ENCODE measurements at regions not wholly inside any gene's neighbourhood (a gene's known extent, or its start where the extent isn't known, plus 50 kb on each side); places are given as distances from the start of the nearest gene placed in this dataset.

- TF ChIP-seq CTCF (IDR thresholded peaks at IDR 0.05; ENCODE audit: insufficient read depth, low read depth, low read length, missing control alignments): no peak
- peak; percentile 72 for DNase-seq (ENCODE audit: low read depth)
- no peak overlapping the region for H3K4me3 ChIP-seq (ENCODE audit: low read length)
Measured at GRCh38 chr5:89847743-89848142, 561.8 kb downstream of the CETN3 start.

GRCh38 chr5:89844548-89844947 is 565.0 kb downstream of the CETN3 start:
- peak; percentile 42 for DNase-seq (ENCODE audit: low read depth)
- peak; percentile 38 for TF ChIP-seq CTCF (IDR thresholded peaks at IDR 0.05; ENCODE audit: insufficient read depth, low read depth, low read length, missing control alignments)
- no peak overlapping the region for H3K4me3 ChIP-seq (ENCODE audit: low read length)

- TF ChIP-seq CTCF (IDR thresholded peaks at IDR 0.05; ENCODE audit: insufficient read depth, low read depth, low read length, missing control alignments): no peak
- DNase-seq (ENCODE audit: low read depth): no peak
- no peak overlapping the region for H3K4me3 ChIP-seq (ENCODE audit: low read length)
Measured at GRCh38 chr5:89842531-89842930, 567.0 kb downstream of the CETN3 start.

GRCh38 chr5:89840906-89841305 is 568.6 kb downstream of the CETN3 start:
- DNase-seq (ENCODE audit: low read depth): no peak
- no peak overlapping the region for H3K4me3 ChIP-seq (ENCODE audit: low read length)
- TF ChIP-seq CTCF (IDR thresholded peaks at IDR 0.05; ENCODE audit: insufficient read depth, low read depth, low read length, missing control alignments): no peak

- no peak for TF ChIP-seq CTCF (IDR thresholded peaks at IDR 0.05; ENCODE audit: insufficient read depth, low read depth, low read length, missing control alignments)
- DNase-seq (ENCODE audit: low read depth): no peak
- H3K4me3 ChIP-seq (ENCODE audit: low read length): no peak overlapping the region
Measured at GRCh38 chr5:89830691-89831090, 578.9 kb downstream of the CETN3 start.

GRCh38 chr5:89827960-89828359 is 581.6 kb downstream of the CETN3 start:
- no peak for TF ChIP-seq CTCF (IDR thresholded peaks at IDR 0.05; ENCODE audit: insufficient read depth, low read depth, low read length, missing control alignments)
- H3K4me3 ChIP-seq (ENCODE audit: low read length): no peak overlapping the region
- no peak for DNase-seq (ENCODE audit: low read depth)

- no peak for DNase-seq (ENCODE audit: low read depth)
Measured at GRCh38 chr5:89827359-89827758, 582.2 kb downstream of the CETN3 start.

More at GRCh38 chr5:89827359-89827758, 582.2 kb downstream of the CETN3 start:
- H3K4me3 ChIP-seq (ENCODE audit: low read length): no peak overlapping the region
- TF ChIP-seq CTCF (IDR thresholded peaks at IDR 0.05; ENCODE audit: insufficient read depth, low read depth, low read length, missing control alignments): no peak
